Naive thymus-derived CD8-positive, alpha-beta T cell (primary cell): ENCODE measurements at regions not wholly inside any gene's neighbourhood (a gene's known extent, or its start where the extent isn't known, plus 50 kb on each side); places are given as distances from the start of the nearest gene placed in this dataset.
A peak's percentile ranks its signal among the peaks of the same experiment; 100 is the strongest.

Source experiments
- ATAC-seq, 2 donors: fragments of 150-1000 bp; cut with Tn5 transposase in 1 of 2; sonication (Bioruptor Pico), chemical (Tn5 transposase) in 1 of 2; 1 replicate in 1 of 2; 2 replicates in 1 of 2; pipeline ENCODE4 v1.10.0; 2021; ENCODE audit warnings: mild to moderate bottlenecking in 2 of 2, moderate library complexity in 2 of 2
- POLR2A ChIA-PET: fragments of 350-600 bp; sonication (Branson Sonifier 250); formaldehyde crosslinking; loops from one replicate; lab custom pipeline; 2021; ENCODE audit warnings: antibody characterized with exemption; lab: Charles Lee
- DNase-seq, 10 donors: peaks; one replicate each; pipeline versions ENCODE4 v3.0.0 to v3.0.0-alpha.2; 2020 to 2022
- H3K27ac Mint-ChIP-seq, 10 donors: one replicate each; pipeline ENCODE4 v1.8.0; 2020 to 2022; ENCODE audit warnings: mild to moderate bottlenecking in 10 of 10, mixed read lengths in 10 of 10, moderate library complexity in 4 of 10, inconsistent platforms in 1 of 10
- H3K27me3 Mint-ChIP-seq, 5 donors: one replicate each; pipeline ENCODE4 v1.8.0; 2021 to 2022; ENCODE audit warnings: mixed read lengths in 5 of 5
- H3K36me3 Mint-ChIP-seq, 3 donors: one replicate each; pipeline ENCODE4 v1.8.0; 2020 to 2022; ENCODE audit warnings: mixed read lengths in 3 of 3, mild to moderate bottlenecking in 2 of 3, inconsistent platforms in 1 of 3
- H3K4me1 Mint-ChIP-seq, 4 donors: one replicate each; pipeline ENCODE4 v1.8.0; 2021 to 2022; ENCODE audit warnings: mixed read lengths in 4 of 4
- H3K4me3 Mint-ChIP-seq, 10 donors: one replicate each; pipeline ENCODE4 v1.8.0; 2020 to 2022; ENCODE audit warnings: mild to moderate bottlenecking in 10 of 10, mixed read lengths in 10 of 10, moderate library complexity in 6 of 10, inconsistent platforms in 1 of 10
- H3K9me3 Mint-ChIP-seq, 9 donors: one replicate each; pipeline ENCODE4 v1.8.0; 2020 to 2022; ENCODE audit warnings: mixed read lengths in 9 of 9, mild to moderate bottlenecking in 3 of 9, inconsistent platforms in 1 of 9, moderate library complexity in 1 of 9

DNA sequence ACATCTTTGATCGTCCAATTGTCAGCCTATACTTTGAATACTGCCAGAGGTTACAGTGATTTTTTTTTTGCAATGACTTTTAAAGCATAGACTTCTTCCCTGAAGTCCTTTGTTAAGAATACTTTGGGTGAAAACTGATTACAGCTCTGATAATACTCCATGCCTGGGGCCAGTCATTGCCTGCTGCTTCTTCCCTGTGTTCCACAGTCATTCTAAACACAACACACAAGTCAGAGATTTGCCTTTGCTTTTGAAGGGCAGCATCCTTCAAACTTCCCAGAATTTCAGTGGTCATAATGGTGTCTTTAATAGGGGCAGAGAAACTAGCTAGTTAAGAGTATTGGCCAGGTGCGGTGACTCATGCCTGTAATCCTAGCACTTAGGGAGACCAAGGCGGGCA is 153.7 kb upstream of the PLAAT1 start:
- Mint-ChIP-seq H3K27me3 (peaks cover 2 to 11% (median 9%) of the 10 kb centered on the region in 5 donors), H3K4me3 (no peak overlapping the region)

DNA sequence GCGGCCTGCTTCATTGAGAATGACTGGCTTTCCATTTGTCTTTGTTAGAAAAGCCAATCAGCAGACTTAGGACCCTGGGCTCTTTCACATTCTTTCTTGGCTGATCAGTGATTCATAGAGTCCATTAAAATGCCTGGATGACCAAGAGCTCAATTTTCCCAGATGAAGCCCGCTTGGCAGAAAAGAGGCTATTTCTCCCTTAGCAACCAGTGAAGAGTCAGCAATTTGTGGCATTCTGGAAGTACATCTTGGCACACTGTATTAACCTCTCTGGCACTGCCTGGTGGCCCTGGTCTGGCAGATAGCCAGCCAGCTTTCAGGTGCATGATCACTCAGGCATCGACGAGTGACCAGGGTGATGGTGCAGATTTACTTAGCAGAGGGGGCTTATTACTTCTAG is 145.7 kb upstream of the PLAAT1 start:
- Mint-ChIP-seq H3K36me3 (peaks cover 0 to 3% (median 0%) of the 10 kb centered on the region in 3 donors), H3K27me3 (peaks cover 0 to 11% (median 0%) of the 10 kb centered on the region in 5 donors), H3K9me3 (peaks cover 0 to 16% (median 3%) of the 10 kb centered on the region in 9 donors), H3K4me3 (no peak overlapping the region), H3K4me1 (no peaks in the 10 kb centered on the region), H3K27ac (no peak overlapping the region)
- no peak for ATAC-seq
- DNase-seq, result no peak
- POLR2A ChIA-PET, result no interaction called here

More for the DNA sequence above, 153.7 kb upstream of the PLAAT1 start:
- ATAC-seq (no peak), DNase-seq (no peak)
- peaks cover 0 to 6% (median 0%) of the 10 kb centered on the region in 3 donors for H3K36me3 Mint-ChIP-seq
- H3K9me3 Mint-ChIP-seq, result peaks cover 0 to 22% (median 9%) of the 10 kb centered on the region in 9 donors
- POLR2A ChIA-PET, result no interaction called here
- no peak overlapping the region for H3K27ac Mint-ChIP-seq
- H3K4me1 Mint-ChIP-seq, result no peaks in the 10 kb centered on the region

DNA sequence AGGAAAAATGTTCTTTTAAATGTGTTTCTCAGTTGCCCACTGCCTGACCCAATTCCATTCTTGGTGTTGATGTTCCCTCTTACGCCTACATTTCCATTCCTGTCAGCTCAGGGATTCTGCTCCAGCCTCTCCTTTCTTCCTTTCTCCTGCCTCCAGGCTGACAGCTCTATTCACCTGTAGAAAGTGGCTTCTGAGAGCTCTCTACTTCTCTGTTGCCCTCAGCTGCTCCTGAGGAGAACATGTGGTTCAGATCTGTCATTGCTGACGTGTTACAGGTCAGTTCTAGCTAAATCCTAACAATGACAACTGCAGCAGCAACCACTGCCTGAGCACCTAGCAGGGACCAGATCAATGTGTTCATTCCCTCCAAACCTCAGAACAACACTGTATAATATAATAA is 144.9 kb upstream of the PLAAT1 start:
- DNase-seq, result no peak
- Mint-ChIP-seq H3K27ac (peak overlapping the region in 1 of 10 donors; percentile 28), H3K36me3 (peaks cover 0 to 8% (median 0%) of the 10 kb centered on the region in 3 donors), H3K27me3 (peaks cover 0 to 9% (median 0%) of the 10 kb centered on the region in 5 donors), H3K4me3 (no peak overlapping the region), H3K4me1 (no peaks in the 10 kb centered on the region), H3K9me3 (peaks cover 0 to 23% (median 6%) of the 10 kb centered on the region in 9 donors)
- POLR2A ChIA-PET, result no interaction called here
- no peak for ATAC-seq

GRCh38 chr3:193114431-193115340 is 126.3 kb upstream of the PLAAT1 start:
- Mint-ChIP-seq H3K27me3 (peaks cover 1 to 15% (median 4%) of the 10 kb centered on the region in 5 donors), H3K9me3 (peaks cover 0 to 11% (median 3%) of the 10 kb centered on the region in 9 donors), H3K4me1 (no peaks in the 10 kb centered on the region), H3K36me3 (no peaks in the 10 kb centered on the region), H3K27ac (no peak overlapping the region), H3K4me3 (no peak overlapping the region)
- ATAC-seq, result no peak
- no peak for DNase-seq
- POLR2A ChIA-PET, result no interaction called here

DNA sequence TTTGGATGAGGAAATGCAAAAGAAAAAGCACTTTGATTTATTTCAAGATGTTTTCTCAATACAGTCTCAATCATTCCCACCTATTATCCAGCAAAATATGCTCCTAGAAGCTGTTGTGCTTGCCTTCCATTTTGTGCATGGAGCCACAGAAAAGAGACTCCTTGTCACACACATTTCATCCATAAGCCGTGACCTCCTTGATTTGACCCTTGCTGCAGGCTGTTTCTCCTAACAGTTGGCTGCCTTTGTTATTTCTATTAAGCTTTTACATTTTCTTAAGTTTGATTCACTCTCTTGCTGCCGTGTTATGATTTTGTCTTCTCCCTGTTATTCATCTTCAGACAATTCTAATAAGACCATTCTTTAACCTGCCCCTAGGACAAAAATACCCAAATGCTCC is 124.2 kb upstream of the PLAAT1 start:
- no peak overlapping the region for H3K27ac Mint-ChIP-seq
- H3K27me3 Mint-ChIP-seq, result peaks cover 0 to 15% (median 3%) of the 10 kb centered on the region in 5 donors
- no peak overlapping the region for H3K4me3 Mint-ChIP-seq
- POLR2A ChIA-PET, result no interaction called here
- DNase-seq (no peak), ATAC-seq (no peak)
- H3K4me1 Mint-ChIP-seq, result no peaks in the 10 kb centered on the region
- peaks cover 0 to 7% (median 0%) of the 10 kb centered on the region in 9 donors for H3K9me3 Mint-ChIP-seq
- H3K36me3 Mint-ChIP-seq, result no peaks in the 10 kb centered on the region

DNA sequence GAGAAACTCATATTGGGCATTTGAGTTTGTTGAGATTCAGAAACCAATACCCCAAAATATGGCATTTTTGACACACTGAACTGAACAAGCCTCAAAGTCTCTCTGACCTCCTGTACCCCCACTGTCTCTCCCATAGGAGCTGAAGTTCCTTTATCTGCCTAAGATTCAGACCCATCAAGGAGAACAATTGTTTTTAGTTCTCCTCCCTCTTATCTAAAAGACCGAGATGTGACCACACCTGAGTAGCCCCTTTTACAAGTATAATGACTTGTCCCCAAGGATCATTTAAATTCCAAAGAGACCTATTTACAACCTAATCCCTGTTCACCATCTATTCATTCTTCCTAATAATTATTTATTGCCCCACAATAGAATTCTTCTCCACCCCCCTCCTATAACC is 122.1 kb upstream of the PLAAT1 start:
- DNase-seq (no peak), ATAC-seq (no peak)
- Mint-ChIP-seq H3K4me3 (no peak overlapping the region), H3K27me3 (peaks cover 0 to 23% (median 2%) of the 10 kb centered on the region in 5 donors), H3K36me3 (no peaks in the 10 kb centered on the region), H3K27ac (no peak overlapping the region), H3K4me1 (no peaks in the 10 kb centered on the region), H3K9me3 (peaks cover 0 to 7% (median 0%) of the 10 kb centered on the region in 9 donors)
- POLR2A ChIA-PET, result no interaction called here

GRCh38 chr3:193119926-193120325 is 121.1 kb upstream of the PLAAT1 start:
- ATAC-seq, result no peak
- H3K36me3 Mint-ChIP-seq, result no peaks in the 10 kb centered on the region
- POLR2A ChIA-PET, result no interaction called here

GRCh38 chr3:193124861-193125260 is 116.2 kb upstream of the PLAAT1 start:
- Mint-ChIP-seq H3K9me3 (peaks cover 0 to 9% (median 0%) of the 10 kb centered on the region in 9 donors), H3K4me1 (no peaks in the 10 kb centered on the region), H3K27me3 (peaks cover 3 to 21% (median 5%) of the 10 kb centered on the region in 5 donors), H3K4me3 (no peak overlapping the region), H3K27ac (no peak overlapping the region), H3K36me3 (no peaks in the 10 kb centered on the region)
- ATAC-seq (no peak), DNase-seq (no peak)
- POLR2A ChIA-PET, result no interaction called here

More at GRCh38 chr3:193119926-193120325, 121.1 kb upstream of the PLAAT1 start:
- Mint-ChIP-seq H3K4me1 (no peaks in the 10 kb centered on the region), H3K27me3 (peaks cover 0 to 19% (median 2%) of the 10 kb centered on the region in 5 donors), H3K27ac (no peak overlapping the region), H3K9me3 (peaks cover 0 to 7% (median 0%) of the 10 kb centered on the region in 9 donors), H3K4me3 (no peak overlapping the region)
- no peak for DNase-seq

DNA sequence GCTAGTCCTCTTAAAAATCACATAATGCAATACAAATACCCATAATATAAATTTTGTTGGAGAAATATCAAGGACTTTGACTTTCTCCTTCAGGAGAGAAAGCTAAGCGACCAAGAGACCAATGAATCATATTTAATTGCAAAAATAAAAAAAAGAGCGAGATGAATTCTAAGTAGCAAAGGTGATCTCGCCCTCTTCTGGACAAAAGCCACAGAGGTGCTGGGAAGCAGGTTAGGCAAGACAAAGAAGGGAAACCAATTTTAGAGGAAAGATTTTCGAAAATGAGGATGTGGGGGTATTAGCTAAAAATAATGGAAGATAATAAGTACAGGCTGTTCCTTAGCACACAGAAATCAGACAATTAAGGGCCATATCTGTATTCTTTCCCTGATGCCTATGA is 111.4 kb upstream of the PLAAT1 start:
- H3K9me3 Mint-ChIP-seq, result peaks cover 0 to 9% (median 0%) of the 10 kb centered on the region in 9 donors
- peaks cover 6 to 29% (median 8%) of the 10 kb centered on the region in 5 donors for H3K27me3 Mint-ChIP-seq
- H3K36me3 Mint-ChIP-seq, result no peaks in the 10 kb centered on the region
- no peak overlapping the region for H3K4me3 Mint-ChIP-seq
- no peak for DNase-seq
- H3K4me1 Mint-ChIP-seq, result no peaks in the 10 kb centered on the region
- no peak for ATAC-seq
- POLR2A ChIA-PET, result no interaction called here
- H3K27ac Mint-ChIP-seq, result no peak overlapping the region

DNA sequence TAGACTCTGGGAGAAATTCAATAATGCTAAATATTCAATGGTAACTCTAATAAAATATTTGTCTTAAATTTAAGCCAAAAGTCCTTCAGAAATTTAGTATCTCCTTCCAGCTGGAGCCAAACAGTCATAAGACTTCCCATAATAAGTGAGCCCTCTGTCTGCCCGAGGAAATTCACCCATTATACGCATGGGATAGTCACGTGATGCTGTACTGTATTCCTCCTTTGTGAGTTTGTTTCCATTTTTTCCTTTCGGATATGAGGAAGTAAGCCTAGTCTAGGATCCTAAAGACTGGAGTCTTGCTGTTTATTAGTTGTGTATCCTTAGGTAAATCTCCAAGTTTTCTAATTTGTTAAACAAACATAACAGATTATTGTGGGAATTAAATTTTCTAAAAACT is 110.4 kb upstream of the PLAAT1 start:
- POLR2A ChIA-PET, result no interaction called here
- Mint-ChIP-seq H3K27me3 (peaks cover 6 to 29% (median 8%) of the 10 kb centered on the region in 5 donors), H3K4me1 (no peaks in the 10 kb centered on the region), H3K36me3 (no peaks in the 10 kb centered on the region), H3K27ac (no peak overlapping the region), H3K4me3 (no peak overlapping the region), H3K9me3 (peaks cover 0 to 9% (median 0%) of the 10 kb centered on the region in 9 donors)
- no peak for ATAC-seq
- DNase-seq, result no peak

GRCh38 chr3:193132241-193132640 is 108.8 kb upstream of the PLAAT1 start:
- Mint-ChIP-seq H3K27ac (no peak overlapping the region), H3K4me1 (no peaks in the 10 kb centered on the region), H3K36me3 (no peaks in the 10 kb centered on the region), H3K4me3 (no peak overlapping the region), H3K27me3 (peaks cover 3 to 22% (median 8%) of the 10 kb centered on the region in 5 donors), H3K9me3 (peaks cover 0 to 5% (median 0%) of the 10 kb centered on the region in 9 donors)
- no peak for DNase-seq
- no peak for ATAC-seq
- POLR2A ChIA-PET, result no interaction called here

DNA sequence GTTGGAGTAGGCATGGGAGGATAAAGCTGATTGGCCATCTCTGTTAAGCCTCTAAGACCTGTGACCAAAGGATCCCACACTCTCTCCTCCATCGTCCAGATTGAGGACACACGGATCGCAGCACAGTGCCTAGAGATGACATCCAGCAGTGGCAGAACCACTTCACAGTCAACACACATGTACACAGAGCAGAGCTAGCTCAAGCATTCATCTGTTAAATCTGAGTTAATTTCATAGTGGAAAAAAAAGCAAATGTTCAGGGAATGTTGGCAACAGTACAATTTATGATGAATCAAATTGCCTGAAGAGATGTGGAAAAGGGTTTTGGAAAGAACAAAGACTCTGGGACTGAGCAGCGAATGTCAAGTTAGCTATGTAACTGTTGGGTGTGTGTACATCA is 108.1 kb upstream of the PLAAT1 start:
- Mint-ChIP-seq H3K27ac (no peak overlapping the region), H3K27me3 (peaks cover 3 to 24% (median 12%) of the 10 kb centered on the region in 5 donors), H3K4me1 (no peaks in the 10 kb centered on the region), H3K9me3 (peaks cover 0 to 5% (median 0%) of the 10 kb centered on the region in 9 donors), H3K36me3 (no peaks in the 10 kb centered on the region), H3K4me3 (no peak overlapping the region)
- DNase-seq (no peak), ATAC-seq (no peak)
- POLR2A ChIA-PET, result no interaction called here

- Mint-ChIP-seq H3K9me3 (peaks cover 0 to 17% (median 4%) of the 10 kb centered on the region in 9 donors), H3K4me3 (no peak overlapping the region), H3K4me1 (no peaks in the 10 kb centered on the region), H3K27ac (no peak overlapping the region), H3K36me3 (peaks cover 0 to 4% (median 0%) of the 10 kb centered on the region in 3 donors), H3K27me3 (peaks cover 3 to 25% (median 9%) of the 10 kb centered on the region in 5 donors)
- DNase-seq, result no peak
- POLR2A ChIA-PET, result no interaction called here
- ATAC-seq, result no peak
These were observed 106.2 kb upstream of the PLAAT1 start for GRCh38 chr3:193134856-193135255.
